ENCODE measurements at regions not wholly inside any gene's neighbourhood (a gene's known extent, or its start where the extent isn't known, plus 50 kb on each side); places are given as distances from the start of the nearest gene placed in this dataset.

DNA sequence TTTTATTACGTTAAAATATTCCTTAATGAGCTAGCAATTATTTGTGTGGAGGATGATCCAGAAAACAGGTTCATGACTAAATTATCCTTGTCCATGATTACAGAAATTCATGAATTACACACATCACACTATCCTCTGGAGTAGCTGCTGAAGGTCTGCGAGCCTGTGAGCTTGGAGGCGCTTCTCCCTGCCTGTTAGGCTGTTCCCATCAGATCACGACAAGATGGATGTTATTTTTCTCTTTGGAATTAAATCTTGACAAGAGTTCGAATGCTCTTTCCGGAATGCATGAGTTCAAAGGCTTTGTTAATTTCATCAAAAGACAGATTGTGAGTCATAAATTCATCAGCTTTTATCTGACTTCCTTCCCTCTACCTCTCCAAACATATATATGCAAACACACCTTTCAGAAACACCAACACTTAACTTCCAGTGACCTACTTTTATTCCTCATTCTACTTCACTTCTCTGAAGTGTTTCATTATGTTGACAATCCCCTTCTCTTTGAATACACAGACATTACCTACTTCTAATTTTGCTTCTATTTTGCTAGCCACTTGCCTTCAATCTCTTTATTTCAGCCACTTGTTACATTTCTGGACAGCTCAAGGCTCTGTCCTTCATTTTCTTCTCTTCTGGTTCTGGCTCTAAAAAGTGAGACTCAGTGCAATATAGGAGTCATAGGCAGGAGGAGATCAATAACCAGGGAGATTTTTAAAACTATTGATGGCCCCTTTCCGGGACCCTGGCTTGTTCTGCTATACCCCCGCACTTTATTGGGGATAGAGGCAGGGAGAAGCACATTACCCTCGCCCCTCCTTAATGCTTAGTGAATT is 274.6 kb downstream of the BTG1 start:
- Histone ChIP-seq H3K4me1 (ENCODE audit: insufficient read depth, low read length, severe bottlenecking) (no peaks in the 10 kb centered on the region), H3K4me3 (ENCODE audit: low read depth, low read length, poor library complexity, severe bottlenecking) (no peak overlapping the region), H3K79me2 (ENCODE audit: insufficient read depth, low read length) (no peaks in the 10 kb centered on the region), H2AFZ (ENCODE audit: low read length) (no peak overlapping the region), H3K9ac (ENCODE audit: low read length) (no peak overlapping the region), H3K27ac (ENCODE audit: low read depth, low read length, poor library complexity, severe bottlenecking) (no peak overlapping the region), H4K20me1 (ENCODE audit: insufficient read depth, low read length) (no peaks in the 10 kb centered on the region), H3K36me3 (ENCODE audit: insufficient read depth, low read length) (no peaks in the 10 kb centered on the region), H3K4me2 (ENCODE audit: low read length) (no peak overlapping the region), H3K27me3 (ENCODE audit: insufficient read depth, low read length) (no peaks in the 10 kb centered on the region), H3K9me2 (ENCODE audit: low read depth, low read length) (no peaks in the 10 kb centered on the region), H3K9me3 (ENCODE audit: low read length) (no peaks in the 10 kb centered on the region), H3F3A (ENCODE audit: insufficient read depth, low read length) (no peaks in the 10 kb centered on the region)
- TF ChIP-seq CTCF (IDR thresholded peaks at IDR 0.05; ENCODE audit: low read length): no peak
- TF ChIP-seq EZH2 (IDR thresholded peaks at IDR 0.05; ENCODE audit: borderline replicate concordance, low read length): no peak

GRCh38 chr12:91868054-91868453 is 277.6 kb downstream of the BTG1 start:
- no peaks in the 10 kb centered on the region for H3K9me3 ChIP-seq (ENCODE audit: low read length)
- no peaks in the 10 kb centered on the region for H3F3A ChIP-seq (ENCODE audit: insufficient read depth, low read length)
- H3K9ac ChIP-seq (ENCODE audit: low read length): no peak overlapping the region
- no peaks in the 10 kb centered on the region for H3K27me3 ChIP-seq (ENCODE audit: insufficient read depth, low read length)
- no peaks in the 10 kb centered on the region for H3K36me3 ChIP-seq (ENCODE audit: insufficient read depth, low read length)
- no peaks in the 10 kb centered on the region for H3K79me2 ChIP-seq (ENCODE audit: insufficient read depth, low read length)
- no peak overlapping the region for H3K4me3 ChIP-seq (ENCODE audit: low read depth, low read length, poor library complexity, severe bottlenecking)
- no peaks in the 10 kb centered on the region for H3K9me2 ChIP-seq (ENCODE audit: low read depth, low read length)
- no peaks in the 10 kb centered on the region for H4K20me1 ChIP-seq (ENCODE audit: insufficient read depth, low read length)
- TF ChIP-seq EZH2 (IDR thresholded peaks at IDR 0.05; ENCODE audit: borderline replicate concordance, low read length): no peak
- TF ChIP-seq CTCF (IDR thresholded peaks at IDR 0.05; ENCODE audit: low read length): no peak
- no peak overlapping the region for H3K27ac ChIP-seq (ENCODE audit: low read depth, low read length, poor library complexity, severe bottlenecking)
- H3K4me1 ChIP-seq (ENCODE audit: insufficient read depth, low read length, severe bottlenecking): no peaks in the 10 kb centered on the region
- H3K4me2 ChIP-seq (ENCODE audit: low read length): no peak overlapping the region
- H2AFZ ChIP-seq (ENCODE audit: low read length): no peak overlapping the region

- H3K9me2 ChIP-seq (ENCODE audit: low read depth, low read length): no peaks in the 10 kb centered on the region
- H3K4me3 ChIP-seq (ENCODE audit: low read depth, low read length, poor library complexity, severe bottlenecking): no peak overlapping the region
- H3F3A ChIP-seq (ENCODE audit: insufficient read depth, low read length): no peaks in the 10 kb centered on the region
- no peaks in the 10 kb centered on the region for H3K79me2 ChIP-seq (ENCODE audit: insufficient read depth, low read length)
- TF ChIP-seq EZH2 (IDR thresholded peaks at IDR 0.05; ENCODE audit: borderline replicate concordance, low read length): no peak
- TF ChIP-seq CTCF (IDR thresholded peaks at IDR 0.05; ENCODE audit: low read length): no peak
- H3K4me1 ChIP-seq (ENCODE audit: insufficient read depth, low read length, severe bottlenecking): no peaks in the 10 kb centered on the region
- no peaks in the 10 kb centered on the region for H3K36me3 ChIP-seq (ENCODE audit: insufficient read depth, low read length)
- H4K20me1 ChIP-seq (ENCODE audit: insufficient read depth, low read length): no peaks in the 10 kb centered on the region
- no peak overlapping the region for H3K27ac ChIP-seq (ENCODE audit: low read depth, low read length, poor library complexity, severe bottlenecking)
- H3K27me3 ChIP-seq (ENCODE audit: insufficient read depth, low read length): no peaks in the 10 kb centered on the region
- H2AFZ ChIP-seq (ENCODE audit: low read length): no peak overlapping the region
- H3K9ac ChIP-seq (ENCODE audit: low read length): no peak overlapping the region
- no peak overlapping the region for H3K4me2 ChIP-seq (ENCODE audit: low read length)
- no peaks in the 10 kb centered on the region for H3K9me3 ChIP-seq (ENCODE audit: low read length)
Observed at GRCh38 chr12:91866566-91866965, 279.1 kb downstream of the BTG1 start.
